CD4-positive, alpha-beta memory T cell (primary cell): ENCODE measurements at regions not wholly inside any gene's neighbourhood (a gene's known extent, or its start where the extent isn't known, plus 50 kb on each side); places are given as distances from the start of the nearest gene placed in this dataset.

Experiments used
- CTCF ChIA-PET: fragments of 350-600 bp; sonication (Branson Sonifier 250); formaldehyde crosslinking; loops from one replicate; lab custom pipeline; 2021; ENCODE audit warnings: inconsistent platforms; ENCODE audit not compliant: partially characterized antibody; lab: Charles Lee
- POLR2A ChIA-PET: fragments of 350-600 bp; sonication (Branson Sonifier 250); formaldehyde crosslinking; loops from one replicate; lab custom pipeline; 2021; ENCODE audit not compliant: partially characterized antibody; lab: Charles Lee
- DNase-seq, 5 donors: peaks; one replicate each; pipeline versions ENCODE4 v3.0.0 to v3.0.0-alpha.2; 2020 to 2022; ENCODE audit warnings: mixed read lengths in 1 of 5
- H3K27ac ChIP-seq: one replicate; pipeline ENCODE4 v1.7.0; 2013; ENCODE audit warnings: low read depth, low read length
- H3K27me3 ChIP-seq: 2 replicates; pipeline ENCODE4 v1.7.0; 2013; ENCODE audit warnings: mild to moderate bottlenecking, low read length, moderate library complexity; ENCODE audit not compliant: insufficient read depth
- H3K36me3 ChIP-seq: 2 replicates; pipeline ENCODE4 v1.7.0; 2013; ENCODE audit warnings: mild to moderate bottlenecking, low read length, moderate library complexity; ENCODE audit not compliant: insufficient read depth
- H3K4me1 ChIP-seq: 2 replicates; pipeline ENCODE4 v1.7.0; 2013; ENCODE audit warnings: mild to moderate bottlenecking, low read length, moderate library complexity; ENCODE audit not compliant: insufficient read depth
- H3K4me3 ChIP-seq, 2 donors: one replicate each; pipeline ENCODE4 v1.7.0; 2013; ENCODE audit warnings: low read length in 2 of 2, mild to moderate bottlenecking in 1 of 2
- H3K9me3 ChIP-seq, 2 donors: one replicate each; pipeline ENCODE4 v1.7.0; 2013; ENCODE audit warnings: low read length in 2 of 2, control low read depth in 1 of 2; ENCODE audit not compliant: control insufficient read depth in 1 of 2
- H3K27ac Mint-ChIP-seq, 7 donors: one replicate each; pipeline ENCODE4 v1.8.0; 2020 to 2021; ENCODE audit warnings: mixed read lengths in 7 of 7, mild to moderate bottlenecking in 6 of 7, inconsistent platforms in 3 of 7, moderate library complexity in 3 of 7
- H3K27me3 Mint-ChIP-seq, 2 donors: one replicate each; pipeline ENCODE4 v1.8.0; 2020 to 2021; ENCODE audit warnings: mixed read lengths in 2 of 2
- H3K36me3 Mint-ChIP-seq, 2 donors: one replicate each; pipeline ENCODE4 v1.8.0; 2020 to 2021; ENCODE audit warnings: mixed read lengths in 2 of 2, inconsistent platforms in 1 of 2, mild to moderate bottlenecking in 1 of 2
- H3K4me1 Mint-ChIP-seq, 4 donors: one replicate each; pipeline ENCODE4 v1.8.0; 2020 to 2021; ENCODE audit warnings: mixed read lengths in 4 of 4, mild to moderate bottlenecking in 1 of 4
- H3K4me3 Mint-ChIP-seq, 8 donors: one replicate each; pipeline ENCODE4 v1.8.0; 2020 to 2021; ENCODE audit warnings: mixed read lengths in 8 of 8, mild to moderate bottlenecking in 7 of 8, moderate library complexity in 6 of 8, inconsistent platforms in 3 of 8
- H3K9me3 Mint-ChIP-seq, 8 donors: one replicate each; pipeline ENCODE4 v1.8.0; 2020 to 2021; ENCODE audit warnings: mixed read lengths in 8 of 8, mild to moderate bottlenecking in 5 of 8, inconsistent platforms in 3 of 8, moderate library complexity in 1 of 8
- intact Hi-C: fragments of 100-400 bp; cut with micrococcal nuclease; formaldehyde crosslinking; loops from one replicate; pipeline ENCODE4 v1.15.1; 2023

DNA sequence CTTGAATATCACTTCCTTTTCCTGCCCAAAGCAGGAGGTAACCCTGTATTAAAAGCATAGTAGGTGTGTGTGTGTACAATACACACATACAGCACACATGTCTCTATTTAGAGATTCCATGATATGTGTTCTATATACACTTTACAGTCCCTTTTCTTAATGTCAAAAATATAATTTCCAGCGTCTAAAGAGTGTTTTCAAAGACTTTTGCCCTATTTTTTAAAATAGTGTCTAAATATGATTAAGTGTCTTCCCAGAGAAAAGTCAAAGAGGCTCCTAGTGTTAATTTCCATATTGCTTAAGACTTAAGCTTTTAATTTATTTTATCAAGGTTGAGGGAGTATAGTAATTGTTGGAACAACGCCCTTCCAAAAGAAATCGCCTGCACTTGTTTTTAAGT lies 420.3 kb upstream of the POU3F3 start:
- H3K4me3 Mint-ChIP-seq: no peak overlapping the region
- ChIA-PET POLR2A (no interaction called here), CTCF (no interaction called here)
- H3K27ac Mint-ChIP-seq: no peak overlapping the region
- Histone ChIP-seq H3K36me3 (no peaks in the 10 kb centered on the region), H3K9me3 (no peaks in the 10 kb centered on the region), H3K27ac (no peak overlapping the region), H3K4me1 (no peaks in the 10 kb centered on the region), H3K27me3 (no peaks in the 10 kb centered on the region), H3K4me3 (no peak overlapping the region)
- H3K4me1 Mint-ChIP-seq: peaks cover 4 to 7% (median 6%) of the 10 kb centered on the region in 4 donors
- H3K27me3 Mint-ChIP-seq: peaks cover 2 to 3% of the 10 kb centered on the region in 2 donors
- H3K9me3 Mint-ChIP-seq: peaks cover 0 to 2% (median 0%) of the 10 kb centered on the region in 8 donors
- DNase-seq: no peak
- intact Hi-C loops: no loop called here
- H3K36me3 Mint-ChIP-seq: no peaks in the 10 kb centered on the region

DNA sequence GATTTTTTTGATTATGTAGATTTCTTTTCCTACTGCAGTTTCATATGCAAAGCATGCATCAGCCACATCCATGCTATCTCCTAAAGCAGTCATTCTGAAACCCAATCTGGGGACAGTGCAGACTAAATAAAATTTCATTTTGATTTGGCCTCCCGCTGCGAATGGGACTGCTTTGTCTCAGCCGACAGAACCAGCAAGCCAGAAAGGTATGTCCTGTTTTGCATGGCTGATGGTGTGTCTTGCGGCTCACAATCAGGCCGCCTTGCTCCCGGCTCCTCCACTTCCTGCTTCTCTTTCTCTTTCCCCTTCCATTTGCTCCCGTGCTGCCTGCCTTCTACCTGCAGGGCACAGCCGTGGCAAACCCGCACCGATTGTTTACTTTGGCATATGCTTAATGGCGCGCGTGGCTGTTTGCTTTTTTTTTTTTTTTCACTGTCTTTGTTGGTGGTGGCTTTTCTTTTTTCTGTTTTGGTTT lies 419.6 kb upstream of the POU3F3 start:
- ChIA-PET CTCF (no interaction called here), POLR2A (no interaction called here)
- DNase-seq: no peak
- no peaks in the 10 kb centered on the region for H3K36me3 Mint-ChIP-seq
- Histone ChIP-seq H3K4me1 (no peaks in the 10 kb centered on the region), H3K9me3 (no peaks in the 10 kb centered on the region), H3K36me3 (no peaks in the 10 kb centered on the region), H3K27ac (no peak overlapping the region), H3K27me3 (no peaks in the 10 kb centered on the region), H3K4me3 (peak overlapping the region in 1 of 2 donors; percentile 7)
- peak overlapping the region; percentile 72 to 88 (median 83) for H3K4me3 Mint-ChIP-seq
- H3K27ac Mint-ChIP-seq: peak overlapping the region in 2 of 7 donors; percentile 49 to 50
- H3K9me3 Mint-ChIP-seq: peaks cover 0 to 2% (median 0%) of the 10 kb centered on the region in 8 donors
- H3K27me3 Mint-ChIP-seq: peaks cover 2 to 3% of the 10 kb centered on the region in 2 donors
- intact Hi-C loops: no loop called here
- peaks cover 4 to 7% (median 6%) of the 10 kb centered on the region in 4 donors for H3K4me1 Mint-ChIP-seq

DNA sequence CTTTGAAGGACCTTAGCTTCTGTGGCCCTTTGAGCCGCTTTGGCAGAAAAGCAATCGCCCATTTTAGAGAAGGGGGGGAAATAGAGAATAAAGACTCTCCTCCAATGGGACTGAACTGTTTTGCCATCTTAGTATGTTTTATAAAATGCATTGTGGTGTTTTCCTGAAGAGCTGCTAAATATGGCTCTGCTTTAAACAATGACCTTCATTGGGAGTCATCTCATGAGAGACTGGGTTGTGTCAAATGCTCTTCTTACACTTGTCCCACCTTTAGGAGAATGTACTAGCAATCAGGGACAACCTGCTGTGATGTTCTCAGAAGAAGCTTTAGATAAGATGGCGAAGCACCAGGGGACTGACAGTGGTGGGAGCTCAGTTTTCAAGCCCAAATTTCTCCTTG lies 418.9 kb upstream of the POU3F3 start:
- peaks cover 4 to 7% (median 6%) of the 10 kb centered on the region in 4 donors for H3K4me1 Mint-ChIP-seq
- intact Hi-C loops: no loop called here
- Histone ChIP-seq H3K27ac (no peak overlapping the region), H3K4me3 (peak overlapping the region in 1 of 2 donors; percentile 7), H3K9me3 (no peaks in the 10 kb centered on the region), H3K27me3 (no peaks in the 10 kb centered on the region), H3K36me3 (no peaks in the 10 kb centered on the region), H3K4me1 (no peaks in the 10 kb centered on the region)
- peaks cover 2 to 3% of the 10 kb centered on the region in 2 donors for H3K27me3 Mint-ChIP-seq
- ChIA-PET POLR2A (no interaction called here), CTCF (no interaction called here)
- H3K4me3 Mint-ChIP-seq: peak overlapping the region in 5 of 8 donors; percentile 81 to 88 (median 85)
- no peak for DNase-seq
- H3K27ac Mint-ChIP-seq: no peak overlapping the region
- H3K36me3 Mint-ChIP-seq: no peaks in the 10 kb centered on the region
- H3K9me3 Mint-ChIP-seq: peaks cover 0 to 2% (median 0%) of the 10 kb centered on the region in 8 donors

DNA sequence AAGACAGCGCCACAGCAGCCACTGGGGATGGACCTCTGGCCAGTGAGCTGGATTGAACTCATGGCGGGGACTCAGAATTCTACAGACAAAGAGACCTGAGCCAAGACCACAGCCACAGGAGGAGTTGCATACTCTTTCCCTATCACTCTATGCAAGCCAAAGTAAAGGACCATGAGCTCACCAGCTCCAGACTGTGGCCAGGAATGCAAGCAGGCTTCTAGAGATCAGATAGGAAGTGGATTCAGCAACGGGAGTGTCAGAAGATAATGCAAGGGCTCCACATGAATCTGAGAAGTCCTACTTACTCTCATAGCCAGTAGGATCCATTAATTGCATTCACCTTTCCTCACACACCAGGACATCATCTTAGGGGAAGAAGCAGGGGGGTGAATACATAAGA lies 415.4 kb upstream of the POU3F3 start:
- DNase-seq: no peak
- H3K27me3 Mint-ChIP-seq: peaks cover 2 to 3% of the 10 kb centered on the region in 2 donors
- no peak overlapping the region for H3K4me3 ChIP-seq
- no peaks in the 10 kb centered on the region for H3K36me3 ChIP-seq
- ChIA-PET CTCF (no interaction called here), POLR2A (no interaction called here)
- H3K27ac Mint-ChIP-seq: no peak overlapping the region
- no peak overlapping the region for H3K27ac ChIP-seq
- H3K9me3 Mint-ChIP-seq: peaks cover 0 to 3% (median 0%) of the 10 kb centered on the region in 8 donors
- no peaks in the 10 kb centered on the region for H3K9me3 ChIP-seq
- no peaks in the 10 kb centered on the region for H3K36me3 Mint-ChIP-seq
- no peak overlapping the region for H3K4me3 Mint-ChIP-seq
- H3K27me3 ChIP-seq: no peaks in the 10 kb centered on the region
- intact Hi-C loops: no loop called here
- peaks cover 4 to 9% (median 6%) of the 10 kb centered on the region in 4 donors for H3K4me1 Mint-ChIP-seq
- no peaks in the 10 kb centered on the region for H3K4me1 ChIP-seq

DNA sequence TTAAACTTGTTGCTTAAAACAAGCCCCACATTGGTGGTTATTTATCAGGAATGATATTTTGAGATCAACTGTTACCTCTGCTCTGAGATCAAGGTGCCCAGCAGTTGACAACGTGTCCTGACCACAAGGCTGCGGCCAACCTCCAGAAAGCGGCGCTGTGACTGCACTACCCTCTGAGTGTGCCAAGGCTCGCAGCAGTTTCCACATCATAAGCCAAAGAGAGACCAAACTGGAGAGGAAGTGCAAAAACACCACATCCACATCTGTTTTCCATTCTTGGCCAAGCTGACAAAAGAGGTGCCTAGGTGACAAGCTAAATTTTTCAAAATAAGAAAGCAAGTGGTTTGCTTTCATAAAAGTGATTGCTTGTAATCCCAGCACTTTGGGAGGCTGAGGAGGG lies 410.8 kb upstream of the POU3F3 start:
- ChIA-PET POLR2A (no interaction called here), CTCF (no interaction called here)
- H3K36me3 ChIP-seq: no peaks in the 10 kb centered on the region
- Mint-ChIP-seq H3K36me3 (no peaks in the 10 kb centered on the region), H3K4me1 (peaks cover 0 to 5% (median under 1%) of the 10 kb centered on the region in 4 donors), H3K27ac (no peak overlapping the region), H3K27me3 (no peaks in the 10 kb centered on the region), H3K9me3 (peaks cover 0 to 3% (median 0%) of the 10 kb centered on the region in 8 donors), H3K4me3 (no peak overlapping the region)
- intact Hi-C loops: no loop called here
- no peaks in the 10 kb centered on the region for H3K27me3 ChIP-seq
- no peaks in the 10 kb centered on the region for H3K9me3 ChIP-seq
- peaks cover 4% of the 10 kb centered on the region for H3K4me1 ChIP-seq
- DNase-seq: no peak
- H3K27ac ChIP-seq: no peak overlapping the region
- H3K4me3 ChIP-seq: no peak overlapping the region

DNA sequence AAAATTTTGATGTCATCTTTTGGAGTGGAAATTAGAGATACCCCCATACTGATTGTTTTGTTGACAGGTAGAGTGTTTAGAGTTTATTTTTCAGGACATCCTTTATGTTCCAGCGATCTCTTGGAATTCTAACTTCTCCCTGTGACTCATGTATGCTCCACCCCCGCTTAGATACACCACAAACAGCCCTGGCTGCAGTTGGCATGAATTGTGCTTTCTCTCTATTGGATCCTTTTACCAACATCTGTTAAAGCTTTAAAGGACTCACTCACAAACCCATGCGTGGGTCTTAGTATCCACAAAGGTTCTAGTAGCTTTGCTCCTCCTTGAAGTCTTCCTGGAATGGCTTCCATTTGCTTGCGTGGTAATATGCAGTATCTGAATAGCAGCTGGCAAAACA lies 409.5 kb upstream of the POU3F3 start:
- Histone ChIP-seq H3K9me3 (no peaks in the 10 kb centered on the region), H3K27ac (no peak overlapping the region), H3K4me3 (no peak overlapping the region), H3K27me3 (no peaks in the 10 kb centered on the region), H3K36me3 (no peaks in the 10 kb centered on the region), H3K4me1 (peaks cover 4% of the 10 kb centered on the region)
- Mint-ChIP-seq H3K9me3 (peaks cover 0 to 3% (median 0%) of the 10 kb centered on the region in 8 donors), H3K36me3 (no peaks in the 10 kb centered on the region), H3K4me3 (no peak overlapping the region), H3K27ac (no peak overlapping the region), H3K27me3 (no peaks in the 10 kb centered on the region), H3K4me1 (peaks cover 0 to 8% (median 3%) of the 10 kb centered on the region in 4 donors)
- ChIA-PET POLR2A (no interaction called here), CTCF (no interaction called here)
- DNase-seq: no peak
- intact Hi-C loops: no loop called here

DNA sequence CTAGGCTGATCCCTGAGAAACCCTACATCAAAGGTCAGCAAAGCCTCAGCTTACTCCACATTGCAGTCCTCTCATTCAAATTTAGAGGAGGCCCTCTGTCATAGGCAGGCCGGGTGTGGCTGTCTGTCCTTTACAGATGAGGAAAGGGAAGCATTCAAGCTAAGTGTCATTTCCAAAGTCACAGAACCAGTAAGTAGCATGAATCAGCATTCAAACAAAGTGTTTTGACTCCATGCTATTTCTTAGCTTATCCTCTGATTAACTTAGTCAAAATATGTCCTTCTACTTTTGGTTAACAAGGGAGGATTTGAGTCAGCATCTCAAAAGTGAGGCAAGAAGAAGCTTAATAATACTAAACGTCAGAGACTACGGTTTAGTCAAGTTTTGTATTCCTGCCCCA lies 409.0 kb upstream of the POU3F3 start:
- Histone ChIP-seq H3K4me3 (no peak overlapping the region), H3K9me3 (no peaks in the 10 kb centered on the region), H3K4me1 (peaks cover 4% of the 10 kb centered on the region), H3K36me3 (no peaks in the 10 kb centered on the region), H3K27me3 (no peaks in the 10 kb centered on the region), H3K27ac (no peak overlapping the region)
- no peak for DNase-seq
- Mint-ChIP-seq H3K27me3 (no peaks in the 10 kb centered on the region), H3K27ac (no peak overlapping the region), H3K4me1 (peaks cover 0 to 8% (median 5%) of the 10 kb centered on the region in 4 donors), H3K9me3 (peaks cover 0 to 3% (median 0%) of the 10 kb centered on the region in 8 donors), H3K4me3 (no peak overlapping the region), H3K36me3 (no peaks in the 10 kb centered on the region)
- POLR2A ChIA-PET: no interaction called here
- CTCF ChIA-PET: no interaction called here
- intact Hi-C loops: no loop called here
